NCI-H2196 (cell line): ENCODE measurements at regions not wholly inside any gene's neighbourhood (a gene's known extent, or its start where the extent isn't known, plus 50 kb on each side); places are given as distances from the start of the nearest gene placed in this dataset.

ENCODE experiments used
- DNase-seq: peaks from one replicate; lab custom pipeline; 2025; ENCODE audit not compliant: unreplicated experiment; lab: John Stamatoyannopoulos, UW

DNA sequence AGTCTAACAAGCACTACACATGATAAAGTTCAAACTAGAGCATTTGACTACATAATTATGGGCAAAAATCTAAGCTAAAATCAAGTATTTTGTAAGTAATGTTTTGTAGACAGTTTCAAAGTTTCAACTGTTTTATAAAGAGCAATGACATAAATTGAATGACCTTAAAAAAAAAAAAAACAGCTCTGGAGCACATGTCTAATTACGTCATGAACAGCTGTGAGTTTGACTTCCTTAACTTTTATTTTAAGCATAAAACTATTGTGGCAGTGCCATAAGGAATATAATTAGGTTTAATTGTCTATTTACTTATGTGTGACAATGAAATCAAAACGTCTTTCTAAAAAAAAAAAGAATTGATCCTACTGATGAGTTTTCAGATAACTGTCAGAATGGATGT is 272.5 kb upstream of the LRRC7 start:
- DNase-seq, result no peak

DNA sequence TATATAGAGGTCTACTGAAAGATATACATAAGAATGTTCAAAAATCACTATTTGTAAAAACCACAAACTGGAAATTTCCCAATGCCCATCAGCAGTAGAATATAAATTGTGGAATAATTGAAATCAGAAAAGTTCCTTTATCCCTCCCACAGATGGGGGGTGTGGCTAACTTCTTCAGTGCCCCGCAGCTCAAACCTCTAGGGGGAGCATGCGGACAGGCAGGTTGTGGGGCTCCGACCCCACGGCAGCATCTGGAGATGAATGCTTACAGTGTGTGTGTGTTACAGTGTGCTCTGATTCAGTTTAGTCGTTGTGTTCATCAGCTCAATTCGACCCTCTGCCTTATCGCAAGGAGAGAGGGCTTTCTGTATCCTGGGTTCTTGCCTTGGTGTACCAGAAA is 262.1 kb upstream of the LRRC7 start:
- DNase-seq, result no peak

DNA sequence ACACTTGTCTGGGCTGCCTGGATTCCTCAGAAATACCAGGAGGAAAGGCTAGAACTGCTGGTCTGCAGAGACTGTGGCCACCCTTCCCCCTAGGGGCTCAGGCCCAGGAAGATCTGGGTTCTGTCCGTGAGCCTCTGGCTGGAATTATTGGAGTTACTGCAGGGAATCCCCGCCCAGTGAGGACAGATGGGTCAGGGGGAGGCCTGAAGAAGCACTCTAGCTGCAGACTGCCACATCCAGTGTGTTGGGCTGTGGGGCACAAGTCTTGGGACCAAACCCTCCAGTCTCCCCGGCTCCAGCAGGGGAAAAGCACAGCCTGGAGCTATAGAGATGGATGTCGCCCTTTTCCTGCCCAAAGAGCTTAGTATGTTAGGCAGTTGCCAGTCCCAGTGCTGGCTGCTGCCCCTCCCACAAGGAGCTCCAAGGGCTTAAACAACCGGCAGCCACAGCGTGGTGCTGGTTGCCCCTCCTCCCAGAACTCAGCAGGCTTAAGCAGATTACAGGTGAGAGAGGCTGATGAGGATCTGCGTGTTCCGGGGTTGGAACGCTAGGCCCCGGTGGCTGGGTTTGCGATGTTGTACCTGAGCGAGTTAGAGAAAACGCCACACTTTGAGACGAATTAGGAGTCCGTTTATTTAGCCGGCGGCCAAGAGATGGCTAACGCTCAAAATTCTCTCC is 255.5 kb upstream of the LRRC7 start:
- no peak for DNase-seq

DNA sequence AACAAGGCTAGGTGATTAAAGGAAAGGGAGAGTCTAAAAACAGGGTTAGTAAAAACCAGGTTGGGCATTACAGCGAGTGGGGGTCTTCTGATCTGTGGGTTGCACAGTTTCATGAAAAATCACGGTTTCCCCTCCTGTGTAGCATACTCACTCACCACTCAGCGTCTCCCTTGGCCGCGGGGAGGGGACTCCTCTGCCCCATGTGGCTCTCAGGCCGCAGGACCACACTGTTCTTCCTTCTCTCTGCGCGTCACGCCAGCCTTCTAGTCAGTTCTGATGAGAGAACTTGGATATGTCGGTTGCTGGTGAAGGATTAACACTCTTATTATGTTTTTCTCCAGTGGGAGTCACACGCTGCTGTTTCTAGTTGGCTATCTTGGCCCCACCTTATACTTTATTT is 254.6 kb upstream of the LRRC7 start:
- DNase-seq, result no peak

DNA sequence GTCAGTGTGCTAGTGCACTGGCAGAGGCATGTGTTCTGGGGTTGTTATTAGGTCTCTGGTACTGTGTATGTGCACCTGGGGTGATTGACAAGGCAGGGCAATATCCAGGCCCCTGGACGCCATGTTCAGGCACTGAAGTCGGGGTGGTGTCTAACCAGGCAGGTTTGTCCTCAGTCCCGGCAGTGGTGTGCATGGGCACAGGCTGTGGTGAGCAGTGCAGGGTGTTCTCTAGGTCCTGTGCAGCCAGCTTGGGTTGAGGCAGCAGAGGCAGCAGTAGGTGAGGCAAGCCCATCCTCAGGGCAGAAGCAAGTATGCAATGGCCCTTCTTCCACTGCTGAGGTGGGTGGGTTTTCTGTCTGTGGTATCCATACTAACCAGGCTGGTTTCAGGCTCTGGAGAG is 252.3 kb upstream of the LRRC7 start:
- DNase-seq, result no peak

DNA sequence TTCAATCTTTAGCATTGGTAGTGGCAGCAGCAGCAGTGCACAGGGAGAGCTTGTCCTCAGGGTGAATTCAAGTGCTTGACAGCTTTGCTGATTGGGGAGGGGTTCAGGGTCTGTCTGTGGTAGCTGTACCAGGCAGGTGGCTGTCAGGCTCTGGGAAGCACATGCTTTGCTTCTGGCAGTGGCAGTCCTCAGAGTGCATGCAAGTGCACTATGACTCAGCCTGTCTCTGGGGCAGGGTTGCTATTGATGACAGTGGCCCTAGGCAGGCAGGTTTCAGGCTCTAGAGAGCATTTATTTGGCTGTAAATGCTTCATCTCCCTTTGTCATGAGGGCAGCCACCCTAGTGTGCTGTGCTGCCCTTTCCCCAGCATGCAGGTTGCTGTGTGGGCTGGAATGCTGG is 251.9 kb upstream of the LRRC7 start:
- no peak for DNase-seq

DNA sequence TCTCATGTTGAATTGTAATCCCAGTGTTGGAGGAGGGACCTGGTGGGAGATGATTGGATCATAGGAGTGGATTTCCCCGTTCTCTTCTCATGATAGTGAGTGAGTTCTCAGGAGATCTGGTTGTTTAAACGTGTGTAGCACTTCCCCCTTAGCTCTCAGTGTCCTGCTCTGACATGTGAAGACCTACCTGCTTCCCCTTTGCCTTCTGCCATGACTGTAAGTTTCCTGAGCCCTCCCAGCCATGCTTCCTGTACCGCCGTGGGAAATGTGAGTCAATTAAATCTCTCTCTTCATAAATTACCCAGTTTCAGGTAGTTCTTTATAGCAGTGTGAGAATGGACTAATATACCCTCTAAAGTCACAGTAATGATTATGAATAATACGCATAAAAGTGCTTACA is 248.4 kb upstream of the LRRC7 start:
- no peak for DNase-seq

DNA sequence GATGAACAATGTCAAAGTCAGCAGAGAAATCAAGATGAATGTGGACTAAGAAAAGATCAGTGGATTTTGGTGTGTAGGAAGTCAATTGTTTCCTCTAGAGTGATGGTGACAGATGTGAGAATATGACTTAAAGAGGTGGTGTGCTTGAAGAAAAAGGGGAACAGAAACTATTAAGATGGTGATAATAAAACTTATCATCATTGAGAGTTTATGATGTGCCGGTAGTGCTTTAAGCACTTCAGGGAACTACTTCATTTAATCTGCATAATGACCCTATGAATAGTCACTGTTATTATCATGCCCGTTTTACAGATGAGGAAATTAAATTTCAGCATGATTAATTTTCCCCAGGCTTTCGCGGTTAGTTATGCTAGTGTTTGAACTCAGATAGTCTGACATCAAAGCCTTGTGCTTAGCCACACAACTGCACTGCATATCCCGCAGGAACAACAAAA is 246.9 kb upstream of the LRRC7 start:
- DNase-seq, result no peak

DNA sequence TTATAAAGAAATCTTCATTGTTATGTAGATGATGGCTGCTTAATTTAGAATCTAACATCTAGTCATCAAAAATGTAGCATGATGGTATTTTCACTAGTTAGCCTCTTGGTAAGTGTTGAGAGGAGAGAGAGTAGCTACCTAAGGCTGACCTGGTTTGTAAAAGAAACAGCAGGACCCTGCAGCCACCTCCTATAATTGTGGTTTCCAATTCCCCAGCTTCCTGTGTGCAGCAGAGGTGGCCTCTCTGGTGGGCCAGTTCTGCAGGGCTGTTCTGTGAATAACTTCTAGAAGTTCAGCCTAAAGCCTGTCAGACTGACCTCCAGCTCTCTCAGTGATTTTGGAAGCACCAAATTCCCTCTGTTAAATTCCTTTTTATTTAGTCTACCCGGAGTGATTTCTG is 246.4 kb upstream of the LRRC7 start:
- no peak for DNase-seq

DNA sequence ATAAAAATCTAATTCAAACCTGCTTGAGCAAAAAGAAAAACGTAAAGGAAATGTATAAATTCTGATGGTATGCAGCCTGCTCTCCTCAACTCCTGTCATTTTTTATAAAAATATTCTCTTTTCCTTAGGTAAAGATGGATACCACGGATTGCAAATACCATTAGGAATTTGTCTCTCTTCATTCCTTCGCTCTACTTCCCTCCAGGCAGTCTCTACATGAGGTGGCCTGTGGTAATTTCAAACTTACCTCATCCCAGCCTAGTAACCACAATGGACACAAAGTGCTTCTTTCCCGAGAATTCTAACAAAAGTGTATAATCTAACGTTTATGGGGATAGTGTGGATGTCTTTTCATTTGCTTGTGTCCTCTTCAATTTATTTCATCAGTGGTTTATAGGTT is 239.5 kb upstream of the LRRC7 start:
- DNase-seq, result no peak

DNA sequence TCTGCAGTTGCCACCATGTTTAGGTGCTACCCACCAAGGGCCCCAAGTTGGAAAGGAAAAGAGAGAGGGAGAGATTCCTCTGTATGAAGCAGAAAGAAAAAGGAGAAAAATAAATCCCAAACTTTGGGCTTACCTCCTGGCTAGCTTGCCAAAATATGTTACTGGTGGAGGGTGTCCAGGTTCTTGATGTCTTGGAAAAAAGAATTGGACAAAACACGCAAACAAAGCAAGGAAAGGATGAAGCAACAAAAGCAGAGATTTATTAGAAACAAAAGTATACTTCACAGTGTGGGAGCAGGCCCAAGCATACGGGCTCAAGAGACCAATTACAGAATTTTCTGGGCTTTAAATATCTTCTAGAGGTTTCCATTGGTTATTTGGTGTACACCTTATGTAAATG is 204.5 kb upstream of the LRRC7 start:
- no peak for DNase-seq

DNA sequence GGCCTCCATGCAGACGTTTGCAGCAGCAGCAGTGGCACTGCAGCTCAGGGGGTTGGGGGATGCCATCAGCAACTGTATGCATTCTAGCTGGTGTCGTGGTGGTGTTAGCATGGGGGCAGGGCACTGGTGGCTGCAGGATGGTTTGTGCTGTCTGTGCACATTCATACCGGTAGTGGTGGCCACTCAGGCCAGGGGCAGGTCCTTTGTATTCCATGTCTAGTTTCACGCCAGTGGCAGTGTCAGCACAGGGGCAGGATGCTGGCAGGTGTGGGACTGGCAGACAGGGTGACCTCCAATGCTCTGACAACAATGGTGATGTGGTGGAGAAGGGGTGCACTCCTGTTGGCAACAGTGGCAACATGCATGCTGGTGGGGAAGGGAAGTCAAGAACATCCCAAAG is 194.2 kb upstream of the LRRC7 start:
- DNase-seq, result no peak

DNA sequence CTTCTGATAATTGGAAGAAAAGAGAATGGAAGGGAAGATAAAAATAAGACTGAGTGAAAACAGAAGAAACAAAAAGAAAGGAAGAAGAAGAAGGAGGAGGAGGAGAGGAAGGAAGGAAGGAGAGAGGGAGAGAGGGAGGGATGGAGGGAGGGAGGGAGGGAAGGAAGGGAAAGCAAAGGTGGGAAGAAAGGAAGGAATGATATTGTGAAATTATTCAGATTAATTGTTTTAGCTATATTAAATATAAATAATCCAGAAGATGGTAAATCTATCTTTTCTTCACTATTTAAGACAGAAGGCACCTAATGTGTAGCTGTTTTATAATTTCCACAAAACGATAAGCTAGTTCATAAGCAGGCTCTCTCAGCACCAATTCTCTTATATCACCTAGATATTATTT is 191.3 kb upstream of the LRRC7 start:
- DNase-seq, result no peak

DNA sequence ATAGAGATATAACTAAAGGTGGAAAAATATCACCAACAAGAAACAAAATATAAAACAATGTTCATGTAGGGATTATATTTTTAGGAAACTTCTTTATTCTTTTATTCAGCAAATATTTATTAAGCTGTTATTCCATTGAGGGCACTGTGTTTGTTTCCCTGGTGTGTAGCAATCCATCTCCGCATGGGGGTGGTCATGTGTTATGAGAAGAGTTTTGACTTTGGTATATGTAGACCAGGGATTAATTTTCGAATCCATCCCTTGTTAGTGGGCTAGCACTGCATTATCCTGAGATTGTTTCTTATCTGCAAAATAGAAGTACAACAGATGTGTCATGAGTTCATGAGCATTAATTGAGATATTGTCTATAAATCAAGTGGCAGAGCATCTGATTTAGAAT is 190.2 kb upstream of the LRRC7 start:
- DNase-seq, result no peak

DNA sequence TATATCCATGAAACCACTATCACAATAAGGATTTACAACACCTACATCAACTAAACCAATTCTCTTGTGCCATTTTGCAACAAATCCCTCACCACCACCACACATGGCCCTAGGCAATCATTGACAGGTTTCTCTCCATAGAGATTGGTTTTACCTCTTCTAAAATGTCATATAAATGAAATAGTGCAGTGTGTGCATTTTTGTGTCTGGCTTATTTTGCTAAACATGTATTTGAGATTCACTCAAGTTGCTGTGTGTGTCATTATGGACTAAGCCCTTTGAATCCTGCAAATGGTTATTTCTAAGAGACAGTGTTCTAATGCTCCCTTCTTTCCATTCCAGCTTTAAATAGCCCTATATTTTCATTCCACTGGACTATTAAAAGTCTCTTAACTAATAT is 179.7 kb upstream of the LRRC7 start:
- no peak for DNase-seq

DNA sequence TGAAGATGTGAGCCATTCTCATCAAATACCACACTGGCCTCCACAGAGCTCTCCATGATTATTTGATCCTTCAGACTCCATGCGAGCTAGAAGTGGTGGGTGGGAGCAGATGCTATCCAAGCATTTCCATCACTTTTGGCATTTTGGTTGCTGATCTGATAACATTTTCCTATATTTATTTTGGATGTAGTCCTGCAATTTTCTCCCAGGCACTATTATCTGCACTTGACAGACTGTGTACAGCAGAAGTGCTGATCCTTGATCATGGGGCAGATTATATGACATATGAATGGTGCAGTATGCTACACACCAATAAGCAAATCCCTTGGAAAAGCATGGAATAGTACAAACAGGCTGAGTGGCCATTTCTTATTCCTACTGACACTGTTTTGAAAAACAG is 167.6 kb upstream of the LRRC7 start:
- DNase-seq, result no peak

DNA sequence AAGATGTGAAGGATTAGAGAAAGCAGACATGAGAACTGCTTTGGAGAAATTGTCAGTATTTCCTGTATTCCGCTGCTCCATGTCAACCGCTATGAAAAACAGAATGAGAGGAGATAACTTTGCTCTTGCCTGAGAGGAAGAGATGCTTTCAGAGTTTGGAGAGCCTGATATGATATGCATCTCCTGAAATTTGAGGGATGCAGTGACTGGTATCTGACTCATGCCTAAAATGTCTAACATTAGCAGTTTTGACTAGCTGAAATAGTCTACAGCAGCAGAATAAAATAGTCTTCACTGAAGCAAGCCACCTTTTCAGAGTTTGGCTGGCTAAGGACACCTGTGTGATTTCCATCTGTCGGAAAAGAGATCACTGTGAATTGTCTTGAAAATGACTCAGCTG is 165.8 kb upstream of the LRRC7 start:
- no peak for DNase-seq

DNA sequence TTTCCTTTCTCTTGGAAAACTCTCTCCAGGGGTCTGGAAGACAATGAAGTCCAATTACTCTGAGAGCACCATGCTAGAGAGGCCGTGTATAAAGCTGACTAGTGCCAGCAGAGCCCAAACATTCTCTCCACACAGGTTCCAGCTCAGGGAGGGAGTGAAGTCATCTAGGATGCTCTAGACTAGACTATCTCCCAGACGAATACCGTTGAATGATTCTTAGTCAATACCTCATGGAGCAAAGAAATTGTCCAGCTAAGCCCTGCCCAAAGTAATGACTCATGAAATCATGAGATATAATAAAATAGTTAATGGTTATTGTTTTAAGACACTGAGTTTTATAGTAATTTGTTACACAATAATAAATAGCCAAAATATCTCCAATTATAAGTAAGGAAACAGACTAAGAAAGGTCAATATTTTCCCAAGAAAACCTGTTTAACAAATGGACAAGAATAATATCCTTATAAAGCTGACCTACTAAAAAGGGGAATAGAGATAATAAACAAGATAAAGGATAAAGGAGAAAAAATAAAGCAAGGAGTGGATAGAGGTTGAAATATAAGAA is 163.9 kb upstream of the LRRC7 start:
- DNase-seq, result no peak

DNA sequence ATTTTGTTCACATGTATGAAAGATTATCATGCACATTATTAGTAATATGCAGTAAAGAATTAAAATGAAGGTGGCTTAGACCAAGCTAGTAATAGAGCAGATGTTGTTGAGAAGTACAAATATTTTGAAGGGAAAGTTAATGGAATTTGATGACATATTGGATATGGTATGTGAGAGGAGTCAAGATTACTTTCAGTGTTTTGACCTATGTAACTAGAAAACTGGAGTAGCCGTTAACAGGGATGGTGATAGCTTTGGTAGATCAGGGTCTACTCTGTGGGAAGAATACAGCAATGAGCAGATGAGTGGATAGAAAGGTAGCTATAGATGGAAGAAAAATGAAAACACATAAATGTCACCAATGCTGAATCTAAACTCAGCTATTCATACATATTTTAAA is 163.2 kb upstream of the LRRC7 start:
- no peak for DNase-seq

DNA sequence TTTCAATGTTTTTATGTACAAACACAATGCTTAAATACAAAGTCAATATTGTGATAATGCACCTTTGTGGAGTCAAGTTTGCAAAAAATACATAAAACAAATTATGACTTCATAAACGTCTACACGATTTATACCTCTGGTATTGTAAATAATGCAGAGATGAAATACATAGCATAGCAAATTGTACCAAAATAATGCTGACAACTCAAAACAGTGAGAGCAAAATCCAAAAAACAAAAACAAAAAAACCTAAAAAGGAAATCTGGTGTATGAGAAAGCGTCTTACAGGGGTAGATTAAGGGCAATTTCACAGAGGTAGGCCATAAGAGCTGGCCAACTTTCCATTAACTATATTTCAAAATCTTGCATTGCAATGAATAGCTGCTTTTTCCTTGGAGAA is 161.5 kb upstream of the LRRC7 start:
- no peak for DNase-seq

DNA sequence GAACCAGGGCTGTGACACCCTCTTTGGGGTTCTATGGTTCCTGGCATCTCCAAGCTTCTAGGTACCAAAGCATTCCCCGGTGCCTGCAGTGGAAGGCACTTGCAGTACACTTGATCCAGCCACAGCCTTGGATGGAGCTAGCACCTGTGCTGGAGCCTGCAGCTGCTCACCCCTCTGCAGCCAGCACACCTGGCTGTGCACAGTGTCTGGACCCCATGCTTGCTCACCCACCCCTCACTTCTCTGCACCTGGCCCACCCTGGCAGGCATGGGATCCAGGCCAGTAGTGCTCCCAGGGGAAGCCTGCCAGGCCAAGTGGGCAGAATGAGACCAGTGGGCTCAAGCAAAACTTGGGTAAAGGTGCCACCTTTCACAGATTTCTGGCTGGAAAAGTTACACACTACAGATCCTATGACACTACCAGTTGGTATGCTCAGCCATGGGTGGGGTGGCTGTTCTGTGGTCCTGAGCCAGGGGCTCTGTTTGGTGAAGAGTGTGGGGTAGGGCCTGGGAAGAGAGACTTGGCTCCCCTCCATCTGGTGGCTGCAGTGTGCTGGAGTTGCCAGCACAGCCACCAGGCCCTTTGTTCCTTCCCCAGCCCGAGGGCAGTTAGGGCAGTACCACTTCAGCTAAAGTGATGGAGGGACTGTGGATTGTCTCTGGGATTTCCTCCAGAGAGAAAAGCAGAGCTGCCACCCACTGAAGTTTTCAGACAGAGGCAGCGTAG is 157.8 kb upstream of the LRRC7 start:
- no peak for DNase-seq

DNA sequence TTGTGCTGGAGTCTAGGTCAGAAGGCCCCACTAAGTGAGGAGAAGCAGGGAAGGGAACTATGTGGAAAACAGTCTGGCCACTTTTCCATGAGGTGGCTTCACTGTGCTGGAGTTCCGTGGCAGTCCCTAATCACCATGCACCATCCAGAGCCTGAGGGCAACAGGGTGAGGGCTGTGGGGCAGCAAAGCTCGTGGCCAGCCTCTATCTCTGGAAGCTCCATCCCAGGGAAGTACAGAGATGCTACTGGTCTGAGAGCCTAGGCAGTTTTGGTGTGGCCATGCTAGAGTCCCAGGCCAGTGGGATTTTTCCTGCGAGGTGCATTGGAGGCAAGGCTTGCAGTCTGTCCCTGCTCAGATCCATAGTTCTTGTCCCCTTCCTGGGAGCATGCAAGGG is 157.3 kb upstream of the LRRC7 start:
- no peak for DNase-seq

DNA sequence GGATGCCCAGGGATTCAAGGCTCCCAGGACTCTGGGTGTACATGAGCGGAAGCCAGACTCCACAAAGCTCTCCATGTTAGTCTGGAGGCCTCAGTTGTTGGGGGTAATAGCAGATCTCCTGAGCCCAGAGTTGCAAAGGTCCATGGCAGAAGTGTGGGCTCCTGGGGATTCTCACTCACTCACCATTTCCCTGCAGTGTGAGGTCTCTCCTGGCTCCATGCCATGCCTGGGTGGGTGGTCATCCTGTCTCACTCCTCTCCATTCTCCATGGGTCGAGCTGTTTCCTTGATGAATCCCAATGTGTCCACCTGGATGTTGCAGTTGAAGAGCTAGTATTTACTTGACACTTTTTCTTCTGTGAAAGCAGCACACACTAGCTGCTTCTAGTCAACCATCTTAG is 156.8 kb upstream of the LRRC7 start:
- no peak for DNase-seq
